ENCODE measurements at regions not wholly inside any gene's neighbourhood (a gene's known extent, or its start where the extent isn't known, plus 50 kb on each side); places are given as distances from the start of the nearest gene placed in this dataset.
"Not testable (repeated sequence)": the region's sequence is repeated elsewhere in the genome, so short reads cannot be mapped to it uniquely, and the experiment has no call there.

DNA sequence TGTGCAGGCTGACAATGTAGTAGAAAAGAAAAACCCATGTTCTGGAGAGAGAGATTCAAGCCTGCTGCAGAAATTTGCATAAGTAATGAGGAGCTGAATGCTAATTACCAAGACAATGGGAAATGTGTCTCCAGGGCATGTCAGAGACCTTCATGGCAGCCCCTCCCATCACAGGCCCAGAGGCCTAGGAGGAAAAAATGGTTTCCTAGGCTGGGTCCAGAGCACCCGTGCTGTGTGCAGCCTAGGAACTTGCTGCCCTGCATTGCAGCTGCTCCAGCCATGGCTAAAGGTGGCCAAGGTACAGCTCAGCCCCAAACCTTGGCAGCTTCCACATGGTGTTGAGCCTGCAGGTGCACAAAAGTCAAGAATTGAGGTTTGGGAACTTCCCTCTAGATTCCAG, 402.3 kb downstream of the PRR32 start:
- DNase-seq = not testable (repeated sequence)

DNA sequence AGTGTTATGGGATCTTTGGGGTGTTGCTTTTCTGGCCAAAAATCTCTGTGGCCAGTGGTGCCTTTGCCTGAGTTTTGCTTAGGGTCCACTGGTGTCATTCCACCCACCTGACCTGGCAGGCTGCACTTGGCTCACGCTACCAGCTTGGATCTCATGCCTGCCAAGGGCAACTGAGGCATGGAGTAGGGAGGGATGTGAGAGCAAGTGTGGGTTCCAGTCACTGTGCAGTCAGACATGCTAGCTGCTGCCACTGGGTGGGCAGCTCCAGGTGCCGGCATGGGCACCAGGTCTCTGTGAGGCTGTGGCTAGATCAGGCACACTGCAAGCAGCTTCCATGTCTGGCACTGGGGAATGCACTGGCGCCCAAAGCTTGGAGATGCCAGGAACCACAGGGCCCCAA, 424.1 kb downstream of the PRR32 start:
- DNase-seq = no peak

DNA sequence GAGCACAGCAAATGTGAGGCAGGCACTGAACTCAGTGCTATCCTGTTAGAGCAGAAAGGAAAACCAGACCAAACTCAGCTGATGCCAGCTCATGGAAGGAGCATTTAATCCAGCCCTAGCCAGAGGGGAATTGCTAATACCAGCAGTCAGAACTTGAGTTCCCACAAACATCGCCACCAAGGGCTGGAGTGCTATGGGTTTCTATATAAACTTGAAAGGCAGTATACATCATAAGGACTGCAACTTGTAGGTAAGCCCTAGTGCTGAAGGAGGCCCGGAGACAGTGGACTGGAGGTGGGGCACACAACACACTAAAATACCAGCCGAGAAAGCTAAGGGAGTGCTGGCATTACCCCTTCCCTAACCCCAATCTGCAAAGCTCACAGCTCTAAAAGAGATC, 440.2 kb downstream of the PRR32 start:
- DNase-seq = no peak

DNA sequence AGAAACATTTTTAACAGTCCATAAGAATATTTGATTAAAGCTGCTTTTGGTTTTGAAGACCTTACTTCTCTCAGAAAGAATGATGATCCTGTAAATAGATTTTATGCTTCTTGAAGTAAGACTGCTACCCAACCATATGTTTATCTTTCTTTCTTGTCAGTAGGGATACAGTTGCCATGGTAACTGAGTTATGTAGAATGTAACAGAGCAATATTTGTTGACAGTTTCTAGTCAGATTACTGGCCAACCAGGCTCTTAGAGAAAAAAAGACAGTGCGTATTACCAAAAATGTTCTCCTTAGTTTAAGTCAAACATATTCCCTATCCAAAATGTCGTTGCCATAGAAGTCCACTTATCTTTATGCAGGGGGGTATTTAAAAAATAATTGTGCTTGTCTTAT, 456.8 kb downstream of the PRR32 start:
- no peak for DNase-seq

DNA sequence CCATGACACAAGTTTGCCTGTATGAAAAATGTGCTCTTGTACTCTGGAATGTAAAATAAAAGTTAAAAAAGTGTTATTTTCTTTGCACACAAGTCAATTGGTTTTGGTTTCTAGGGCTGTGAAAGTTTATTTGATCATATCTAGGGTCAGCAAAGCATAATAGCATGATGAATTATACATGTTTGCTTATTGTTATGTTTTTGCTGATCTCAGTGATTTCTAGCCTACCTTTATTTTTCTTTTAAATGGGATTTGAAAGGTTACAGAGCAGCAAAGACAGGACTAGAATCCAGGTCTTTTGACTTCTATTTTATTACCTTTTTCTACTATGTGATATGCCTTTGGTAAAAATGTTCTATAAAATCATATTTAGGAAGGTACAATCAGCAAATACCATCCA, 481.0 kb downstream of the PRR32 start:
- DNase-seq = no peak

DNA sequence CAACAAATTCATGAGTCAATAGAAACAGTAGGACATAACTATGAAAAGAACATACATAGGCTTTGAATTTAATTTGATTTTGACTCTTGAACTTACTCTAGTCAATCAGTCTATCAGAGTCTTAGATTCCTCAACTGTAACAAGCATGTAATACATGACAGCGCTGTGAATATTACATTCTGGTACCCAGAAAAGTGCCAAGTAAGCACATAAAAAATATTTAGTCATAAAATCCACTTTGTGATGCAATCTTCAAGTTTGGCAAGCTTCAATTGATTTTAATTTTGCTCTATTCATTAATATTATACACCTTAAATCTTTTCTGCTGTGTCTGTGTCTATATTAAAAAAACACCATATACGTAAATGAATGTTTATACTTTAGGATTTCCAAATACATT, 483.3 kb downstream of the PRR32 start:
- no peak for DNase-seq

DNA sequence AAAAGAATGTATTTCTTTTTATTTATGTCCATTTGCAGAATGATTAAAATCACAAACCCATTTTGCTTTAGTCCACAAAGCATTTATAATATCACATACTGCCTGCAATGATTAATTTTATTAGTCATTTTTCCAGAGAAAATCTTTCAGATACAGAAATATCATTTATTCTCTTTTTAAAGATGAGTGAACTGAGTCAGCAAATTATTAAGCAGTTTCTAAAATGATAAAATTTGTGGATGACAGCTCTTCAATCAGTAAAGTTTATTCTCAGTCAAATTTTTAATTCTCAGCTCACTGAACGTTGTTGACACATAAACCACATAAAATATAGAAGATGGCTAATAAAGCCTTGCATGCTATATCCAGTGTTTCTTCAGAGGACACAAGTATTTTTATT, 485.5 kb downstream of the PRR32 start:
- no peak for DNase-seq

DNA sequence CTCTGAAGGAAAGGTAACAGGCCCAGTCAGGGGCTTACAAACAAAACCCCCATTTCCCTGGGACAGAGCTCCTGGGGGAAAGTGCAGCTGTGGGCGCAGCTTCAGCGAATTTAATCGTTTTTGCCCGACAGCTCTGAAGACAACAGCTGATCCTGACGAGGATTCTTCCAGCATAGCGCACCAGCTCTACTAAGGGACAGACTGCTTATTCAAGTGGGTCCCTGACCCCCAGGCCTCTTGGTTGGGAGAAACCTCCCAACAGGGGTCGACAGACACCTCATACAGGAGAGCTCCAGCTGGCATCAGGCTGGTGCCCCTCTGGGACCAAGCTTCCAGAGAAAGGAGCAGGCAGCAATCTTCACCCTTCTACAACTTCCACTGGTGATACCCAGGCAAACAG, 486.7 kb downstream of the PRR32 start:
- DNase-seq = no peak

DNA sequence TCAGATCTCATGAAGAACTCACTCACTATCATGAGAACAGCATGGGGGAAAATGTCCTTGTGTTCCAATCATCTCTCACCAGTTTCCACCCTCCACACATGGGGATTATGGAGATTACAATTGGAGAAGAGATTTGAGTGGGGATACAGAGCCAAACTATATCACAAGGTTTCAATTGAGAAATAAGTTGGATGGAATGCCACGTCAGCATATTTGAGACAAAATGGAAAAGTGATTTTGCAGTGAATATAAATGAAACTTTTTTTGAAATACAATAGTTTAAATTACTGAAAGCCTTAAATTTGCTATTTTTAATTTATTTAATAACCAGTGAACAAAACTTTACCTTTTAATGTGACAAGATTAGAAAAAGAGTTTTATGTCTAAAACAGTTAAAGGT, 494.1 kb downstream of the PRR32 start:
- no peak for DNase-seq

DNA sequence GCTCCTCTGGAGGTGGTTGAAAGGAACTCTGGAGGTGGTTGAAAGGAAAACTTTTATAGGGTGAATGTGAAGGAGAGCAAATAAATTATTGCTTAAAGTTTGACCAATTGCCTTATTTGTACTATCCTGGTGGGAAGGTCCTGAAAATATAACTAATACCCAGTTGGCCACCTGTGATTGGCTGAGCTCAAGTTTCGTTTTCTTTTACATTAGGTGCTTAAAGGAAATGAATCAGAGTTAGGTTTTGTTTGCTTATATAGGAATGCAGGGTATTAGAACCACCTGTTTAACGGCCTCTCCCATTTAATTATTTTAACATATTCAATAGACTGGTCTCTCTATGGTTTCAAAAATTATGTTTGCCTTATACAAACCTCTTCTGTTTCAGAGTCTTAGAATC, 497.6 kb downstream of the PRR32 start:
- DNase-seq = no peak

DNA sequence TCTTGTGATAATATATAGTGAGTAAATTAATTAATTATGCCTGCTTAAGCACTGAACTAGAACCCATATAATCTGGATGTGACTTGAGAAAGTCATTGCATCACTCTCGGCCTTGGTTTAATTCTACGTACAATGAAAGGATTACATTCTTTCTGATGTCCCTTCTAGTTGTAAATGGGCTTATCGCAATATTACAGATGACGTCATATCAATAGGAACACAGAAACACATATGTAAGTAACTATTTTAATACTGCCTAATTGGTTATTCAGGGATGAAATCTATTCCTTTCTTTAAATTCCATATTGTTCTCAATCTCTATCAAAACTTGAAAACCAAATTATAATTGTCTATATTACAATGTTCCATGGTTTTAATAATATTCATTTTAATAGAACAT, 504.6 kb downstream of the PRR32 start:
- no peak for DNase-seq

Data from hematopoietic multipotent progenitor cell treated with erythropoietin and hydrocortisone succinate and interleukin-3 and kit ligand, for 6 days (in vitro differentiated cells).